Caco-2 (cell line): ENCODE measurements at regions not wholly inside any gene's neighbourhood (a gene's known extent, or its start where the extent isn't known, plus 50 kb on each side); places are given as distances from the start of the nearest gene placed in this dataset.

ENCODE experiments used
- BruUV-seq: library from RNA; stranded (reverse); fragments of 400-500 nt; replicated peaks from 2 replicates; lab custom pipeline; 2021; lab: Mats Ljungman, UMichigan
- CTCF ChIA-PET: fragments of 300-600 bp; sonication (Branson Sonifier 250); formaldehyde crosslinking; loops from one replicate; lab custom pipeline; 2022; ENCODE audit warnings: antibody characterized with exemption; lab: Charles Lee
- POLR2A ChIA-PET: fragments of 300-600 bp; sonication (Branson Sonifier 250); formaldehyde crosslinking; loops from one replicate; lab custom pipeline; 2022; ENCODE audit warnings: antibody characterized with exemption; lab: Charles Lee
- DNase-seq, 2 experiments: peaks; one replicate each; pipeline versions ENCODE4 v3.0.0 to v3.0.0-alpha.2; 2020 to 2022
- H3K27me3 ChIP-seq: replicated peaks from 2 replicates; pipeline ENCODE4 v1.6.0; 2011; ENCODE audit warnings: low read length; ENCODE audit not compliant: control insufficient read depth, insufficient read depth
- H3K36me3 ChIP-seq: 2 replicates; pipeline ENCODE4 v1.5.1; 2011; ENCODE audit warnings: low read length; ENCODE audit not compliant: control insufficient read depth, insufficient read depth
- H3K4me1 ChIP-seq: fragments of 250-450 bp; sonication (Bioruptor Pico); 2 replicates; pipeline ENCODE4 v1.5.1; 2020; ENCODE audit warnings: mild to moderate bottlenecking
- H3K4me3 ChIP-seq: 2 replicates; pipeline ENCODE4 v1.5.1; 2011; ENCODE audit warnings: low read depth, mild to moderate bottlenecking, control low read depth, low read length
- H3K9me3 ChIP-seq: fragments of 250-450 bp; sonication (Bioruptor Pico); 2 replicates; pipeline ENCODE4 v1.5.1; 2020; ENCODE audit warnings: mild to moderate bottlenecking, moderate library complexity
- H3K27ac Mint-ChIP-seq: one replicate; pipeline ENCODE4 v1.8.0; 2022; ENCODE audit warnings: mixed read lengths; ENCODE audit not compliant: unreplicated experiment
- H3K27me3 Mint-ChIP-seq: one replicate; pipeline ENCODE4 v1.8.0; 2022; ENCODE audit warnings: mixed read lengths; ENCODE audit not compliant: insufficient read depth, unreplicated experiment
- H3K36me3 Mint-ChIP-seq: one replicate; pipeline ENCODE4 v1.8.0; 2022; ENCODE audit warnings: mild to moderate bottlenecking, mixed read lengths; ENCODE audit not compliant: insufficient read depth, unreplicated experiment
- H3K4me1 Mint-ChIP-seq: one replicate; pipeline ENCODE4 v1.8.0; 2022; ENCODE audit warnings: low read depth, mixed read lengths; ENCODE audit not compliant: unreplicated experiment
- H3K4me3 Mint-ChIP-seq: one replicate; pipeline ENCODE4 v1.8.0; 2022; ENCODE audit warnings: mild to moderate bottlenecking, moderate library complexity, mixed read lengths; ENCODE audit not compliant: unreplicated experiment
- H3K9me3 Mint-ChIP-seq: one replicate; pipeline ENCODE4 v1.8.0; 2022; ENCODE audit warnings: mixed read lengths; ENCODE audit not compliant: unreplicated experiment
- CTCF ChIP-seq, 2 experiments: fragments of 200-600 bp in 1 of 2; IDR thresholded peaks; 1 replicate in 1 of 2; 2 replicates in 1 of 2; pipeline versions ENCODE4 v1.5.1 to v1.8.0; 2011 to 2022; ENCODE audit warnings: antibody characterized with exemption in 1 of 2, control low read depth in 1 of 2, inconsistent platforms in 1 of 2, low read depth in 1 of 2, low read length in 1 of 2, mild to moderate bottlenecking in 1 of 2, moderate library complexity in 1 of 2; ENCODE audit not compliant: insufficient read depth in 1 of 2, severe bottlenecking in 1 of 2, unreplicated experiment in 1 of 2
- intact Hi-C: fragments of 100-400 bp; cut with micrococcal nuclease; formaldehyde crosslinking; loops from one replicate; pipeline ENCODE4 v1.10.0; 2022; ENCODE audit not compliant: unreplicated experiment

- ChIA-PET CTCF (no interaction called here), POLR2A (no interaction called here)
- H3K36me3 Mint-ChIP-seq, result no peaks in the 10 kb centered on the region
- Histone ChIP-seq H3K9me3 (no peaks in the 10 kb centered on the region), H3K36me3 (no peaks in the 10 kb centered on the region), H3K27me3 (no peaks in the 10 kb centered on the region), H3K4me1 (no peaks in the 10 kb centered on the region), H3K4me3 (no peak overlapping the region)
- DNase-seq, result no peak
- H3K4me3 Mint-ChIP-seq, result no peak overlapping the region
- H3K4me1 Mint-ChIP-seq, result no peaks in the 10 kb centered on the region
- H3K27me3 Mint-ChIP-seq, result peaks cover 4% of the 10 kb centered on the region
- intact Hi-C loops, result no loop called here
- BruUV-seq, result no TSS peak
- no peak for TF ChIP-seq CTCF (IDR thresholded peaks at IDR 0.05; ENCODE audit: insufficient read depth in 1 of 2, low read depth in 1 of 2, low read length in 1 of 2, severe bottlenecking in 1 of 2, unreplicated experiment in 1 of 2)
- no peaks in the 10 kb centered on the region for H3K9me3 Mint-ChIP-seq
- no peak overlapping the region for H3K27ac Mint-ChIP-seq
These were observed 160.7 kb upstream of the POU3F1 start for GRCh38 chr1:38207275-38207674.

GRCh38 chr1:38204698-38205097 lies 158.1 kb upstream of the POU3F1 start:
- intact Hi-C loops, result no loop called here
- H3K27ac Mint-ChIP-seq, result no peak overlapping the region
- no TSS peak for BruUV-seq
- H3K27me3 Mint-ChIP-seq, result no peaks in the 10 kb centered on the region
- CTCF ChIA-PET, result no interaction called here
- Histone ChIP-seq H3K27me3 (no peaks in the 10 kb centered on the region), H3K36me3 (no peaks in the 10 kb centered on the region), H3K4me1 (no peaks in the 10 kb centered on the region), H3K4me3 (no peak overlapping the region), H3K9me3 (no peaks in the 10 kb centered on the region)
- H3K9me3 Mint-ChIP-seq, result no peaks in the 10 kb centered on the region
- POLR2A ChIA-PET, result no interaction called here
- H3K4me3 Mint-ChIP-seq, result no peak overlapping the region
- H3K36me3 Mint-ChIP-seq, result no peaks in the 10 kb centered on the region
- H3K4me1 Mint-ChIP-seq, result no peaks in the 10 kb centered on the region
- DNase-seq, result no peak
- TF ChIP-seq CTCF (IDR thresholded peaks at IDR 0.05; ENCODE audit: insufficient read depth in 1 of 2, low read depth in 1 of 2, low read length in 1 of 2, severe bottlenecking in 1 of 2, unreplicated experiment in 1 of 2), result no peak

- Mint-ChIP-seq H3K4me3 (no peak overlapping the region), H3K36me3 (no peaks in the 10 kb centered on the region), H3K9me3 (no peaks in the 10 kb centered on the region), H3K27ac (no peak overlapping the region), H3K27me3 (no peaks in the 10 kb centered on the region), H3K4me1 (no peaks in the 10 kb centered on the region)
- no peak for DNase-seq
- TF ChIP-seq CTCF (IDR thresholded peaks at IDR 0.05; ENCODE audit: insufficient read depth in 1 of 2, low read depth in 1 of 2, low read length in 1 of 2, severe bottlenecking in 1 of 2, unreplicated experiment in 1 of 2), result no peak
- no TSS peak for BruUV-seq
- Histone ChIP-seq H3K9me3 (no peaks in the 10 kb centered on the region), H3K4me1 (no peaks in the 10 kb centered on the region), H3K4me3 (no peak overlapping the region), H3K27me3 (no peaks in the 10 kb centered on the region), H3K36me3 (no peaks in the 10 kb centered on the region)
- CTCF ChIA-PET, result no interaction called here
- intact Hi-C loops, result no loop called here
- POLR2A ChIA-PET, result no interaction called here
These were observed 156.8 kb upstream of the POU3F1 start for GRCh38 chr1:38203441-38203840.
